ENCODE measurements at regions not wholly inside any gene's neighbourhood (a gene's known extent, or its start where the extent isn't known, plus 50 kb on each side); places are given as distances from the start of the nearest gene placed in this dataset.

- no peak for DNase-seq
Observed at GRCh38 chr20:11053310-11053709, 379.5 kb upstream of the JAG1 start.

GRCh38 chr20:11054266-11054993 is 380.6 kb upstream of the JAG1 start:
- DNase-seq: no peak

- no peak for DNase-seq
Observed at GRCh38 chr20:11056414-11056813, 382.6 kb upstream of the JAG1 start.

- DNase-seq: no peak
Observed at GRCh38 chr20:11057624-11058023, 383.8 kb upstream of the JAG1 start.

GRCh38 chr20:11059659-11060058 is 385.9 kb upstream of the JAG1 start:
- no peak for DNase-seq

- DNase-seq: no peak
Observed at GRCh38 chr20:11060423-11061185, 386.8 kb upstream of the JAG1 start.

- no peak for DNase-seq
Observed at GRCh38 chr20:11063444-11063843, 389.6 kb upstream of the JAG1 start.

- DNase-seq: no peak
Observed at GRCh38 chr20:11064946-11065345, 391.1 kb upstream of the JAG1 start.

GRCh38 chr20:11067359-11067758 is 393.6 kb upstream of the JAG1 start:
- no peak for DNase-seq

GRCh38 chr20:11072982-11073381 is 399.2 kb upstream of the JAG1 start:
- DNase-seq: no peak

GRCh38 chr20:11076434-11077105 is 402.8 kb upstream of the JAG1 start:
- DNase-seq: peak; percentile 67

GRCh38 chr20:11077226-11077625 is 403.4 kb upstream of the JAG1 start:
- DNase-seq: no peak

- DNase-seq: no peak
Observed at GRCh38 chr20:11080010-11080409, 406.2 kb upstream of the JAG1 start.

GRCh38 chr20:11080781-11081377 is 407.1 kb upstream of the JAG1 start:
- peak; percentile 35 for DNase-seq

GRCh38 chr20:11083841-11084240 is 410.0 kb upstream of the JAG1 start:
- DNase-seq: no peak

GRCh38 chr20:11084508-11084907 is 410.7 kb upstream of the JAG1 start:
- DNase-seq: no peak

- DNase-seq: no peak
Observed at GRCh38 chr20:11086970-11087369, 413.2 kb upstream of the JAG1 start.

GRCh38 chr20:11090751-11091150 is 417.0 kb upstream of the JAG1 start:
- peak; percentile 10 for DNase-seq

- no peak for DNase-seq
Observed at GRCh38 chr20:11091511-11091910, 417.7 kb upstream of the JAG1 start.

- no peak for DNase-seq
Observed at GRCh38 chr20:11092151-11092550, 418.4 kb upstream of the JAG1 start.

GRCh38 chr20:11094196-11094595 is 420.4 kb upstream of the JAG1 start:
- DNase-seq: no peak

- no peak for DNase-seq
Observed at GRCh38 chr20:11094711-11095110, 420.9 kb upstream of the JAG1 start.

GRCh38 chr20:11098888-11099287 is 425.1 kb upstream of the JAG1 start:
- DNase-seq: no peak

- no peak for DNase-seq
Observed at GRCh38 chr20:11101243-11101642, 427.4 kb upstream of the JAG1 start.

Measured in COR-L47 (cell line).